AG09309 (cell line): ENCODE measurements at regions not wholly inside any gene's neighbourhood (a gene's known extent, or its start where the extent isn't known, plus 50 kb on each side); places are given as distances from the start of the nearest gene placed in this dataset.

Experiments used
- DNase-seq: peaks from one replicate; pipeline ENCODE4 v3.0.0-alpha.2; 2010; ENCODE audit warnings: low read depth
- H3K4me3 ChIP-seq: 2 replicates; pipeline ENCODE4 v1.5.1; 2011; ENCODE audit warnings: mild to moderate bottlenecking, low read depth, low read length, moderate library complexity; ENCODE audit not compliant: control insufficient read depth
- TF ChIP-seq, protein P1 (sequence below): IDR thresholded peaks from 2 replicates; pipeline ENCODE4 v1.5.1; 2011; ENCODE audit warnings: mild to moderate bottlenecking, low read depth, low read length, inconsistent platforms; ENCODE audit not compliant: insufficient read depth, control insufficient read depth; ENCODE audit errors: missing control alignments

DNA sequence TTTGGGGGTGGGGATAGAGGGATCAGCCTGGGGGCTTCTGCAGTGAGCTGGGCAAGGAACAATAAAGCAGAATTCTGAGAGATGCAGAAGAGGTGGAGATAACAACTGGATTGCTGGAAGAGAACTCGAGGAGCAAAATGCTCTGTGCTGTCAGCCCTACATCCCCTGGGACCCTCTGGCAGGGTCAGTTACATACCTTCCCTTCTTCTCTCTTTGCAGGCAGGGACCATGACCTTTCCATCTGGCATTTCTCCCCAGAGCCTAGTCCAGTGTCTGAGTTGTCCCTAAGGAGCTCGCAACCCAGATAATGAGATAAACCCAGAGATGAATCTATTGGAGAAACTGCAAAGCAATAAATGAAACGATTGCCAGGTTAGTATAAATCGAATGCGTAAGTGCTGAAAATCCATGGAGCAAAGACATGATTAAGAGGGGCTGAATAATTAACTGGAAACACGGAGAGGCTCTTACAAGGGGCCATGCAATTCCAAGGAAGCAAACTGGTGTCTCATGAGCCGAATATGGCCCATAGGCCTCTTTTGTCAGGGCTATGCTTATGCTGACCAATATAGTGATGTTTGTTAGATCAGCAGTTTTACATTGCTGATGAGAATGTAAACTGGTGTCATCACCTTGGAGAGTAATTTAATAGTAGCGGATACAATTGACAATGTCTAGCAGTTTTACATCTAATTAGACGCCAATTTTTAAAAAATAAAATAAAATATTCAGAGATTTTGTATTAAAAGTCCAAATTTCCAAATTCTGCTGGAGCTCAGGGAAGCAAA, 129.4 kb upstream of the IRX5 start:
- no peak for DNase-seq
- TF ChIP-seq, protein P1, sequence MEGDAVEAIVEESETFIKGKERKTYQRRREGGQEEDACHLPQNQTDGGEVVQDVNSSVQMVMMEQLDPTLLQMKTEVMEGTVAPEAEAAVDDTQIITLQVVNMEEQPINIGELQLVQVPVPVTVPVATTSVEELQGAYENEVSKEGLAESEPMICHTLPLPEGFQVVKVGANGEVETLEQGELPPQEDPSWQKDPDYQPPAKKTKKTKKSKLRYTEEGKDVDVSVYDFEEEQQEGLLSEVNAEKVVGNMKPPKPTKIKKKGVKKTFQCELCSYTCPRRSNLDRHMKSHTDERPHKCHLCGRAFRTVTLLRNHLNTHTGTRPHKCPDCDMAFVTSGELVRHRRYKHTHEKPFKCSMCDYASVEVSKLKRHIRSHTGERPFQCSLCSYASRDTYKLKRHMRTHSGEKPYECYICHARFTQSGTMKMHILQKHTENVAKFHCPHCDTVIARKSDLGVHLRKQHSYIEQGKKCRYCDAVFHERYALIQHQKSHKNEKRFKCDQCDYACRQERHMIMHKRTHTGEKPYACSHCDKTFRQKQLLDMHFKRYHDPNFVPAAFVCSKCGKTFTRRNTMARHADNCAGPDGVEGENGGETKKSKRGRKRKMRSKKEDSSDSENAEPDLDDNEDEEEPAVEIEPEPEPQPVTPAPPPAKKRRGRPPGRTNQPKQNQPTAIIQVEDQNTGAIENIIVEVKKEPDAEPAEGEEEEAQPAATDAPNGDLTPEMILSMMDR: no peak
- no peak overlapping the region for H3K4me3 ChIP-seq

DNA sequence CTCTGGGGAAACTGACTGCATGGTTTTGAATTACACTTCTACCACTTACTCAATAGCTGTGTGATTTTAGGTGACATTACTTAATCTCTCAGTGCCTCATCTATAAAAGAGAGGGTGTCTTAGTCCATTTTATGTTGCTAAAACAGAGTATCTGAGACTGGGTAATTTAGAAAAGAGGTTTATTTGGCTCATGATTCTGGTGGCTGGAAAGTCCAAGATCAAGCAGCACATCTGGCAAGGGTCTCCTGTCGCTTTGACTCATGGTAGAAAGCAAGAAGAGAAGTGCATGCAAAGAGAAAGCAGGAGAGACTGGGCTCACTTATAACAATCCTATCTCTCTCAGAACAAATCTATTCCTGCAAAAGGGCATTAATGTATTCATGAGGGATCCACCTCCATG, 132.4 kb upstream of the IRX5 start:
- no peak overlapping the region for H3K4me3 ChIP-seq
- TF ChIP-seq, protein P1: no peak
- DNase-seq: no peak

DNA sequence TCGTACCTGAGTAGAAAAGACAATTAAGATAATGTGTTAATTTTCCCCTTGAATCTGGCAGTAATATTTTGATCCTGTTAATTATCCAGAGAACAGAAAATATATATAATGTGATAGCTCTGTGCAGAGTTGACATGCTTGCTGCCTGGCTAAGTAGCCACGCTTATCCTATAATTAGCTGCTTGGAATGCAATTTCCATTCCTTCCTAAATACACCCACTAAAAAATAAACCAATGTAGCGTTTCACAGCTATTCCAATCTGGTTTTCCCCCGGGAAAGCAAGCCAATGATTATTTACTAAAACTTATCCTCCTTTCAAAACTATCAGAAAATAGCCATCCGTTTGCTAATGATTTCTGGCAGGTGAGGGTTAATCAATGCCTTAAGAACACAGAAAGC, 134.5 kb upstream of the IRX5 start:
- DNase-seq: no peak
- no peak overlapping the region for H3K4me3 ChIP-seq
- TF ChIP-seq, protein P1: no peak

DNA sequence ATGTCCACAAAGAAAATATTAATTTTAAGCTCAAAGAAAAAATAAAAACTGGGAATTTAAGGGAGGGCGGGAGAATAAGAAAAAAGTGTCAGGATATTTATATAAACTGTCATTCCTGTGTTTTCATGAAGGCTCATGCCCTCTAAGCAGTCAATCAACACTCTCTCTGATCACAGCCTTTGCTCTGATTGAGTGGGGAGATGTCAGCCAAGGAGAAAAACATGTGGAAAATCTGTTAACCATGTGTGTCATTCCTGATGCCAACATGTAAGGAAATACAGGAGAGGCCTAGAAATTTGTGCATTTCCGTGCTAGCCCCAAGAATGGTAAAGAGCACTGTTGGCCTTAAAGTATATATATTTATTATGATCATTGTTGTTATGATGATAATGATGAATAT, 137.9 kb upstream of the IRX5 start:
- DNase-seq: no peak
- TF ChIP-seq, protein P1: no peak
- H3K4me3 ChIP-seq: no peak overlapping the region

DNA sequence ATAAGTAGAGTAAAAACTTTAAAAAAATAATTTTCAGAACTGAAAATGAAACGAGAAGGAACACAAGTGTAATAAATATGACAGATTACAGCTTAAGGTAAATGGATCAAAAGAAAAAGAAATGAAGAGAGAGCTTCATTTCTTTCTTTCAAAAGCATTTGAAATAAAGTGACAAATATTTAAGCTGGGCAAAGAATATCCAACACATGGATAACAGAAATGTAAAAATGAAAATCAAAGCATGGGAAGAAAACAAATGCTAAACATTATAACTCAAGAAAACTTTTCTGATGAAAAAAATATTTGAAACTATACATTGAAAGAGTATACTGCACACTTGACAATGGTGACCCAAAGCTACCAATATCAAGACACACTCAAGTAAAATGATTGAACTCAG, 143.6 kb upstream of the IRX5 start:
- TF ChIP-seq, protein P1: no peak
- no peak overlapping the region for H3K4me3 ChIP-seq
- DNase-seq: no peak

DNA sequence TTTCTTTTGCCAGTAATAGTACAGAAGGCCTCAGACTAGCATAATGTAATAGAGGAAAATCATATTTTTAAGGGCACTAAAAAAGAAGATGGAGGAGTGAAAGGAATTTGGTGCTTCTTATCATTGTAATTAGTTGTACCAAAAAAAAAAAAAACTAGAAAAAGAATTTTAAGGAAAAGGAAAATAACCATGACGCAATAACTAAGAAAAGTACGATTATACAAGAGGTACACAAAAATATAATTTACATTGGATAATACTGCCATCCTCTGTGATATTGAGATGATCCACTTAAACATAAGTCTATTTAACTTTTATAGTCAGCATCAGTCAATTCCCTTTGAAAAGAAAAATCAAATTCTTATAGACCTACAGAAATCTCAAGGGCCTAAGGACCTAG, 146.7 kb upstream of the IRX5 start:
- no peak overlapping the region for H3K4me3 ChIP-seq
- TF ChIP-seq, protein P1: no peak

More for the DNA sequence above, 146.7 kb upstream of the IRX5 start:
- no peak for DNase-seq
